HG03108 (cell line): ENCODE measurements at regions not wholly inside any gene's neighbourhood (a gene's known extent, or its start where the extent isn't known, plus 50 kb on each side); places are given as distances from the start of the nearest gene placed in this dataset.

ENCODE experiments used
- ATAC-seq: cut with Tn5 transposase; IDR thresholded peaks from one replicate; pipeline ENCODE4 v1.9.1; 2021; ENCODE audit warnings: moderate library complexity; ENCODE audit not compliant: unreplicated experiment

GRCh38 chr2:196314157-196314556 is 142.8 kb upstream of the STK17B start:
- ATAC-seq: no peak

DNA sequence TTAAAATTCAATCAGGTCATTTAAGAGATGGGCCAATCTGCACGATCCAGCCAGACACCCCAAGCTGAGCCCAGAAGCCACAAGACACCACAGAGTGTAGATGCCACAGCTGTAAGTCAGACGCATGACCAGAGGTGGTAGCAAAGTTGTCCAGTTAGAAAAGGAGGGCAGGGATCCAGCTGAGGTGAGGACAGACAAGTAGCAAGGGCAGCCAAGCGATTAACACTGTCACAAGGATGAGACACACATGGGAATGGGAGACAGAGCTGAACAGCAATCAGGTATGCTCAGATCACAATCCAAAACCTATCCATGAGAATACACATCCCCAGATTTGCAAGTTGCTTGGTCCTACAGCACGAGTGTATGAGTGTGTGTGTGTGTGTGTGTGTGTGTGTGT is 143.4 kb upstream of the STK17B start:
- ATAC-seq: no peak

- ATAC-seq: no peak
Observed at GRCh38 chr2:196315388-196316049, 144.1 kb upstream of the STK17B start.

- ATAC-seq: no peak
Observed at GRCh38 chr2:196316050-196316430, 144.7 kb upstream of the STK17B start.

- ATAC-seq: no peak
Observed at GRCh38 chr2:196318517-196319377, 147.4 kb upstream of the STK17B start.

GRCh38 chr2:196322973-196323810 is 151.8 kb upstream of the STK17B start:
- no peak for ATAC-seq

GRCh38 chr2:196324211-196324610 is 152.8 kb upstream of the STK17B start:
- ATAC-seq: no peak

- ATAC-seq: no peak
Observed at GRCh38 chr2:196328088-196328680, 156.8 kb upstream of the STK17B start.

- ATAC-seq: no peak
Observed at GRCh38 chr2:196329959-196330358, 158.6 kb upstream of the STK17B start.

GRCh38 chr2:196330645-196331044 is 159.3 kb upstream of the STK17B start:
- no peak for ATAC-seq

DNA sequence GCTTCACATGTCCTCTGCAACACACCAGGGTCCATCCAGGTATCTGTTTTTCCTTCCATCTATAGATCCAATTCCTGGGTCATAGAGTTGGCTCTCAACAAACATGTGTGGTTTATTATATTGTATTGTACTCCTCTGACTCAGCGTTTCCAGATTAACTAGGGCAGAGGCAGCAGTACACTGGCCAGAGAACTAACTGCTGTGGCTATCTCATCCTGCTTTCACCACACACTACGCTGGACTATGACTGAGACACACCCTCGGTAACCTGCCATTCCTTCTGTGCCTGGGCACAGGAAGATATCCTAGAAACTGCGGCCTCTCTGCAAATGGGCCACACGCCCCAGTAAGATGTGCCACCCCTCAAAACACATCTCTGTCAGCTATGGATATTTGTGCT is 159.8 kb upstream of the STK17B start:
- no peak for ATAC-seq

DNA sequence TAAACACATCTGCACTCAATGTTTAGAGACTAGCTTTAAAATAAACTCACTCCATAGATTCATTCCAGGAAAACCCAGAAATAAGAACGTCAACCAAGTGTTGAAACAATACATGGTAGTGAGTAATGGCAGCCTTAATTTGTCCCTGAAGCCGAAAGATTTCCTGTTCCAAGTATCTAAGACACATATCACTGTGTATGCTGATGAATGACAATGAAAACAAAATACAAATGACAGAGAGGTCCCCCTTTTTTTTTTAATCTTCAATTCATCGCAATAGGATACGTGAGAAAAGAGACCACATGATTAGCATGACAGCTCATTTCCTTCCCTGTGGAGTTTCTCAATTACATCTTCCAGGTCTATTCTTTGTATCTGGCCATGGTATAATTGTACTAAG is 160.5 kb upstream of the STK17B start:
- ATAC-seq: no peak

GRCh38 chr2:196333397-196333796 is 162.0 kb upstream of the STK17B start:
- ATAC-seq: no peak

GRCh38 chr2:196334710-196335109 is 163.3 kb upstream of the STK17B start:
- ATAC-seq: no peak

DNA sequence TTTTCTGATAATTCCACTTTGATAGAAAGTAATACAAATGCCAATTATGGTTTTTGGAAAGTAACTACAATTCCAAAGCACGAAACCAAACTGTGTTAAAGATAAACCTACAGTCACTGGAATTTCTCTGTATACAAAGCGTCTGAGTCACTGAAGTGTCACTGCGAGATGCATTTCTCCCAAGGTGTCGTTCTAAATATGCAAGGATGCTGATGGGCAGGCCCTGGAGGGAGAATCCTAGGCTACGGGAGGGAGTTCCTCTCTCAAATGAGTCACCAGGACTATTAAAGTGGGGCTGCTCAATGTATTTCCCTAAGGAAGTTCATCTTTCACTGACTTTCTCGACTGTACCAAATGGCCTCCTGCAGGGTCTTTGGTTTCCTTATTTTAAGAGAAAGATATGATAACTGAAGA is 163.8 kb upstream of the STK17B start:
- no peak for ATAC-seq

GRCh38 chr2:196336207-196336606 is 164.8 kb upstream of the STK17B start:
- ATAC-seq: no peak

GRCh38 chr2:196336715-196337114 is 165.3 kb upstream of the STK17B start:
- no peak for ATAC-seq

GRCh38 chr2:196337208-196337953 is 166.0 kb upstream of the STK17B start:
- ATAC-seq: no peak

- ATAC-seq: no peak
Observed at GRCh38 chr2:196338440-196338839, 167.1 kb upstream of the STK17B start.

DNA sequence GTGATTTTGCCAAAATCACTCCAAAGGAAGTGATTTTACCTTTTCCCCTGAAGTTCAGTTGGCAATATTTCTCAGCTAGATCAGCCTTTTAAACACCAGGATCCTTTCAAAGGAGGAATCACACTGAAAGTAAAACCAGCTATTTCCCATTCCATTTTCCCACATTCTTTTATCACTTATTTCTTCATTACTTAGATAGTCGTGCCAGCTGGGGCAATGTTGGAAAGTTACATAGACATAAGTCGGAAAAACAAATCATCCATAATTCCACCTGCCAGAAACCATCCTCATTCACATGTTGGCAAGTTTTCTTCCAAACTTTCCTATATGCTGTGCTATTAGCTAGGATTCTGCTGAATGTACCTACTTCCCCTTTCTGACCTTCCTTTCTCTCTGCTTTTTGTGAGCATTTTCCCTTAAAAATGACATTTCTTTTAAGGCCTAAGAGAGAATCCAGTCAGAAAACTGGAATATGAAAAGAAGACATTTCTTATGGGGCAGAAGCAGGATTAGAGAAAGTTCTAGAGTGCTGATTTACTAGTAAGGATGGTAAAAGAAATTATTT is 170.0 kb upstream of the STK17B start:
- no peak for ATAC-seq
